ENCODE measurements at regions not wholly inside any gene's neighbourhood (a gene's known extent, or its start where the extent isn't known, plus 50 kb on each side); places are given as distances from the start of the nearest gene placed in this dataset.
"Not testable (repeated sequence)": the region's sequence is repeated elsewhere in the genome, so short reads cannot be mapped to it uniquely, and the experiment has no call there.

GRCh38 chr5:163352531-163352930, 84.9 kb upstream of the CCNG1 start:
- no peaks in the 10 kb centered on the region for H3K9me3 Mint-ChIP-seq
- no peaks in the 10 kb centered on the region for H3K4me1 Mint-ChIP-seq (ENCODE audit: low read depth)
- POLR2A ChIA-PET: no interaction called here
- peaks cover 1% of the 10 kb centered on the region for H3K27me3 Mint-ChIP-seq
- DNase-seq: no peak
- CTCF ChIA-PET: interaction anchor here (1.1 kb wide), 1 partner anchor 56 kb away, joined by 6 read pairs; no protein-coding TSS in a partner anchor
- intact Hi-C loops (cut with micrococcal nuclease): no loop called here
- no peak overlapping the region for H3K4me3 Mint-ChIP-seq
- no peak overlapping the region for H3K27ac Mint-ChIP-seq
- H3K36me3 Mint-ChIP-seq: no peaks in the 10 kb centered on the region

GRCh38 chr5:163355811-163356210, 81.6 kb upstream of the CCNG1 start:
- H3K4me1 Mint-ChIP-seq (ENCODE audit: low read depth); H3K27me3 Mint-ChIP-seq; H3K36me3 Mint-ChIP-seq; intact Hi-C loops (cut with micrococcal nuclease); POLR2A ChIA-PET; H3K27ac Mint-ChIP-seq; H3K9me3 Mint-ChIP-seq; H3K4me3 Mint-ChIP-seq; DNase-seq: not testable (repeated sequence)
- CTCF ChIA-PET: interaction anchor here (0.7 kb wide), 1 partner anchor 8 kb away, joined by 4 read pairs; no protein-coding TSS in a partner anchor

GRCh38 chr5:163357636-163358035, 79.8 kb upstream of the CCNG1 start:
- no peaks in the 10 kb centered on the region for H3K36me3 Mint-ChIP-seq
- no peaks in the 10 kb centered on the region for H3K9me3 Mint-ChIP-seq
- no peaks in the 10 kb centered on the region for H3K4me1 Mint-ChIP-seq (ENCODE audit: low read depth)
- H3K27ac Mint-ChIP-seq: no peak overlapping the region
- intact Hi-C loops (cut with micrococcal nuclease): no loop called here
- no peak overlapping the region for H3K4me3 Mint-ChIP-seq
- POLR2A ChIA-PET: no interaction called here
- H3K27me3 Mint-ChIP-seq: no peaks in the 10 kb centered on the region
- no peak for DNase-seq
- CTCF ChIA-PET: no interaction called here

- intact Hi-C loops (cut with micrococcal nuclease): no loop called here
- ChIA-PET POLR2A (no interaction called here), CTCF (no interaction called here)
- Mint-ChIP-seq H3K9me3 (no peaks in the 10 kb centered on the region), H3K27me3 (no peaks in the 10 kb centered on the region), H3K4me1 (ENCODE audit: low read depth) (no peaks in the 10 kb centered on the region), H3K36me3 (no peaks in the 10 kb centered on the region), H3K27ac (no peak overlapping the region), H3K4me3 (no peak overlapping the region)
- no peak for DNase-seq
Observed at GRCh38 chr5:163360656-163361055, 76.7 kb upstream of the CCNG1 start.

GRCh38 chr5:163361450-163361849, 75.9 kb upstream of the CCNG1 start:
- CTCF ChIA-PET: no interaction called here
- H3K9me3 Mint-ChIP-seq: no peaks in the 10 kb centered on the region
- intact Hi-C loops (cut with micrococcal nuclease): no loop called here
- DNase-seq: no peak
- no peaks in the 10 kb centered on the region for H3K36me3 Mint-ChIP-seq
- no peak overlapping the region for H3K4me3 Mint-ChIP-seq
- POLR2A ChIA-PET: no interaction called here
- no peaks in the 10 kb centered on the region for H3K4me1 Mint-ChIP-seq (ENCODE audit: low read depth)
- H3K27me3 Mint-ChIP-seq: no peaks in the 10 kb centered on the region
- no peak overlapping the region for H3K27ac Mint-ChIP-seq

GRCh38 chr5:163362840-163363371, 74.5 kb upstream of the CCNG1 start:
- Mint-ChIP-seq H3K27ac (no peak overlapping the region), H3K4me1 (ENCODE audit: low read depth) (no peaks in the 10 kb centered on the region), H3K4me3 (no peak overlapping the region), H3K27me3 (peaks cover 2% of the 10 kb centered on the region), H3K9me3 (no peaks in the 10 kb centered on the region), H3K36me3 (no peaks in the 10 kb centered on the region)
- DNase-seq: no peak
- intact Hi-C loops (cut with micrococcal nuclease): no loop called here
- ChIA-PET POLR2A (no interaction called here), CTCF (no interaction called here)

GRCh38 chr5:163363389-163363788, 74.0 kb upstream of the CCNG1 start:
- no peak overlapping the region for H3K4me3 Mint-ChIP-seq
- intact Hi-C loops (cut with micrococcal nuclease): no loop called here
- ChIA-PET CTCF (no interaction called here), POLR2A (no interaction called here)
- DNase-seq: no peak
- peaks cover 2% of the 10 kb centered on the region for H3K27me3 Mint-ChIP-seq
- H3K27ac Mint-ChIP-seq: no peak overlapping the region
- no peaks in the 10 kb centered on the region for H3K4me1 Mint-ChIP-seq (ENCODE audit: low read depth)
- no peaks in the 10 kb centered on the region for H3K9me3 Mint-ChIP-seq
- no peaks in the 10 kb centered on the region for H3K36me3 Mint-ChIP-seq

GRCh38 chr5:163366757-163367156, 70.6 kb upstream of the CCNG1 start:
- CTCF ChIA-PET: no interaction called here

GRCh38 chr5:163369776-163370385, 67.5 kb upstream of the CCNG1 start:
- ChIA-PET CTCF (interaction anchor here (0.8 kb wide), 1 partner anchor 22 kb away, joined by 3 read pairs; no protein-coding TSS in a partner anchor), POLR2A (no interaction called here)
- intact Hi-C loops (cut with micrococcal nuclease): no loop called here
- peaks cover 3% of the 10 kb centered on the region for H3K9me3 Mint-ChIP-seq
- DNase-seq: no peak
- H3K27ac Mint-ChIP-seq: no peak overlapping the region
- no peak overlapping the region for H3K4me3 Mint-ChIP-seq
- no peaks in the 10 kb centered on the region for H3K4me1 Mint-ChIP-seq (ENCODE audit: low read depth)
- H3K36me3 Mint-ChIP-seq: no peaks in the 10 kb centered on the region
- H3K27me3 Mint-ChIP-seq: peaks cover 2% of the 10 kb centered on the region

More at GRCh38 chr5:163366757-163367156, 70.6 kb upstream of the CCNG1 start:
- H3K9me3 Mint-ChIP-seq: peaks cover 2% of the 10 kb centered on the region
- no peak overlapping the region for H3K4me3 Mint-ChIP-seq
- peaks cover 2% of the 10 kb centered on the region for H3K27me3 Mint-ChIP-seq
- no peak overlapping the region for H3K27ac Mint-ChIP-seq
- intact Hi-C loops (cut with micrococcal nuclease): no loop called here
- no peaks in the 10 kb centered on the region for H3K4me1 Mint-ChIP-seq (ENCODE audit: low read depth)
- no peak for DNase-seq
- POLR2A ChIA-PET: no interaction called here
- H3K36me3 Mint-ChIP-seq: no peaks in the 10 kb centered on the region

GRCh38 chr5:163373436-163374084, 63.8 kb upstream of the CCNG1 start:
- Mint-ChIP-seq H3K4me3 (no peak overlapping the region), H3K9me3 (peaks cover 3% of the 10 kb centered on the region), H3K4me1 (ENCODE audit: low read depth) (no peaks in the 10 kb centered on the region), H3K36me3 (no peaks in the 10 kb centered on the region), H3K27me3 (no peaks in the 10 kb centered on the region), H3K27ac (no peak overlapping the region)
- ChIA-PET CTCF (no interaction called here), POLR2A (no interaction called here)
- intact Hi-C loops (cut with micrococcal nuclease): no loop called here
- no peak for DNase-seq

- no peaks in the 10 kb centered on the region for H3K36me3 Mint-ChIP-seq
- intact Hi-C loops (cut with micrococcal nuclease): no loop called here
- no peaks in the 10 kb centered on the region for H3K9me3 Mint-ChIP-seq
- CTCF ChIA-PET: interaction anchor here (2.1 kb wide), 1 partner anchor 31 kb away, joined by 7 read pairs; no protein-coding TSS in a partner anchor
- no peaks in the 10 kb centered on the region for H3K27me3 Mint-ChIP-seq
- no peak for DNase-seq
- H3K4me1 Mint-ChIP-seq (ENCODE audit: low read depth): no peaks in the 10 kb centered on the region
- no peak overlapping the region for H3K4me3 Mint-ChIP-seq
- POLR2A ChIA-PET: no interaction called here
- no peak overlapping the region for H3K27ac Mint-ChIP-seq
Observed at GRCh38 chr5:163377982-163378381, 59.4 kb upstream of the CCNG1 start.

- ChIA-PET POLR2A (no interaction called here), CTCF (interaction anchor here (2.1 kb wide), 1 partner anchor 29 kb away, joined by 7 read pairs; no protein-coding TSS in a partner anchor)
- intact Hi-C loops (cut with micrococcal nuclease): no loop called here
- no peak for DNase-seq
- H3K27ac Mint-ChIP-seq: no peak overlapping the region
- no peaks in the 10 kb centered on the region for H3K4me1 Mint-ChIP-seq (ENCODE audit: low read depth)
- no peaks in the 10 kb centered on the region for H3K9me3 Mint-ChIP-seq
- H3K4me3 Mint-ChIP-seq: no peak overlapping the region
- no peaks in the 10 kb centered on the region for H3K27me3 Mint-ChIP-seq
- H3K36me3 Mint-ChIP-seq: no peaks in the 10 kb centered on the region
Observed at GRCh38 chr5:163379298-163380155, 57.9 kb upstream of the CCNG1 start.

Data from activated CD4-positive, alpha-beta memory T cell treated with anti-CD3 and anti-CD28 coated beads for 36 hours (primary cell).